CD4-positive, CD25-positive, alpha-beta regulatory T cell (primary cell): ENCODE measurements at regions not wholly inside any gene's neighbourhood (a gene's known extent, or its start where the extent isn't known, plus 50 kb on each side); places are given as distances from the start of the nearest gene placed in this dataset.
"Not testable (repeated sequence)": the region's sequence is repeated elsewhere in the genome, so short reads cannot be mapped to it uniquely, and the experiment has no call there.

Experiments
- ATAC-seq, 2 donors: fragments of 150-1000 bp; cut with Tn5 transposase; one replicate each; pipeline ENCODE4 v1.10.0; 2021; ENCODE audit warnings: low read depth in 2 of 2, moderate number of reproducible peaks in 2 of 2, moderate library complexity in 1 of 2
- DNase-seq, 3 donors: peaks; one replicate each; pipeline versions ENCODE4 v3.0.0 to v3.0.0-alpha.2; 2012 to 2022; ENCODE audit warnings: mixed read lengths in 1 of 3
- H3K27ac ChIP-seq: one replicate; pipeline ENCODE4 v1.7.0; 2013; ENCODE audit warnings: mild to moderate bottlenecking, low read length; ENCODE audit not compliant: insufficient read depth, poor library complexity, severe bottlenecking
- H3K27me3 ChIP-seq: one replicate; pipeline ENCODE4 v1.7.0; 2013; ENCODE audit warnings: low read length; ENCODE audit not compliant: control insufficient read depth, insufficient read depth
- H3K36me3 ChIP-seq: one replicate; pipeline ENCODE4 v1.7.0; 2013; ENCODE audit warnings: mild to moderate bottlenecking, low read length, moderate library complexity; ENCODE audit not compliant: control insufficient read depth, insufficient read depth
- H3K4me1 ChIP-seq: 2 replicates; pipeline ENCODE4 v1.7.0; 2013; ENCODE audit warnings: mild to moderate bottlenecking, low read length; ENCODE audit not compliant: insufficient read depth, control insufficient read depth, poor library complexity, severe bottlenecking
- H3K4me3 ChIP-seq: one replicate; pipeline ENCODE4 v1.7.0; 2013; ENCODE audit warnings: low read depth, mild to moderate bottlenecking, low read length, moderate library complexity
- H3K9me3 ChIP-seq, 2 experiments: 1 replicate in 1 of 2; 2 replicates in 1 of 2; pipeline ENCODE4 v1.7.0; 2013; ENCODE audit warnings: low read length in 2 of 2, mild to moderate bottlenecking in 1 of 2, moderate library complexity in 1 of 2; ENCODE audit not compliant: control insufficient read depth in 2 of 2
- H3K27ac Mint-ChIP-seq, 3 donors: one replicate each; pipeline ENCODE4 v1.8.0; 2020 to 2022; ENCODE audit warnings: mild to moderate bottlenecking in 3 of 3, mixed read lengths in 3 of 3, moderate library complexity in 2 of 3
- H3K27me3 Mint-ChIP-seq: one replicate; pipeline ENCODE4 v1.8.0; 2022; ENCODE audit warnings: mild to moderate bottlenecking, mixed read lengths
- H3K36me3 Mint-ChIP-seq: one replicate; pipeline ENCODE4 v1.8.0; 2020; ENCODE audit warnings: mixed read lengths
- H3K4me1 Mint-ChIP-seq, 4 donors: one replicate each; pipeline ENCODE4 v1.8.0; 2020 to 2022; ENCODE audit warnings: mixed read lengths in 4 of 4, mild to moderate bottlenecking in 1 of 4
- H3K4me3 Mint-ChIP-seq, 4 donors: one replicate each; pipeline ENCODE4 v1.8.0; 2020 to 2022; ENCODE audit warnings: mild to moderate bottlenecking in 4 of 4, mixed read lengths in 4 of 4, moderate library complexity in 3 of 4
- H3K9me3 Mint-ChIP-seq, 7 donors: one replicate each; pipeline ENCODE4 v1.8.0; 2020 to 2022; ENCODE audit warnings: mixed read lengths in 7 of 7, mild to moderate bottlenecking in 3 of 7, moderate library complexity in 2 of 7

DNA sequence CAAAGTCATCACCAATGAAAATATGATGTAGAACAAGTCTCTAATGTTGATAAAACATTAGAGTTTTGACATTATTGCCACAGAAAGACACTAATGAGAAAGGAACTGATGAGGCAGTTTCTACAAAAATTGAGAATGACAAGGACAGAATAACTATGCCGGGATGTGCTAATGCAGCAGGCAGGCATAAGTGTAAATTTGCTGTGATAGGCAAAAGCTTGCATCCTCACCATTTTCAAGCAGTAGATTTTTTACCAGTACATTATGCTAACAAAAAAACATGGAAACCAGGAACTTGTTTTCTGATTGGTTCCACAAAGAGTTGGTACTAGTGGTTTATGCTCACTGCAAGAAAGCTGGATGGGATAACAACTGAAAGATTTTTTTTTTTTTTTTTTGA lies 715.5 kb upstream of the LRRTM4 start:
- H3K4me3 Mint-ChIP-seq: no peak overlapping the region

DNA sequence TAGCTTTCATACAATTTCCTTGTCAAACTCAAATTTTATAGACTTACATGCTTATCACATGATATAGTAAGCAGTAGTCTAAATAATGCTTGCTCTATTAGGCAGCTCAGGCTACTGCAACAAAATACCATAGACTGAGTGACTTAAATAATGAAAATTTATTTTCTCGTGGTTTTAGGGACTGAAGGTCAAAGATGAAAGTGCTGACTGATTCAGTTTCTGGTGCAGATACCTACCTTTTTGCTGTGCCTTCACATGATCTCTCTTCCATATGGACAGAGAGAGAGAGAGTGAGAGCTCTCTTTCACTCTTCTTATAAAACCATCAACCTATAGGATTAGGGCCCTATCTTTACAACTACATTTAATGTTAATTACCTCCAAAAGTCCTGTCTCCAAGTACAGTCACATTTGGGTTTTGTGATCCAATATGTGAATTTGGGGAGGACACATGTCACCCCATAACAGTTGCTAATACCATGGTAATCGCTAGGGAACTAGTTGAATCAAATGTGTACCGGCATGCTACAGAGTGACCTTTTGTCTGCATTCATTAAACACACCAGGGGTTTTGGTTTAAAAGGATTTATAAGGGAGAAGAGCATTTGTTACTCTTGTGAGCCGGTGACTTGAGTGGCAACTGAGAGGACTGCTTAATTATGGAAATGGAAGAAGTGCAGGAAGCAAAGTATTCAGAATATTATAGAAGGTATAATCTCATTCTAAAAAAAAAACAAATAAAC lies 723.4 kb upstream of the LRRTM4 start:
- Histone ChIP-seq H3K9me3 (no peaks in the 10 kb centered on the region), H3K36me3 (no peaks in the 10 kb centered on the region), H3K27ac (no peak overlapping the region), H3K27me3 (no peaks in the 10 kb centered on the region), H3K4me1 (no peaks in the 10 kb centered on the region), H3K4me3 (no peak overlapping the region)
- ATAC-seq: no peak
- H3K4me1 Mint-ChIP-seq: no peaks in the 10 kb centered on the region
- no peaks in the 10 kb centered on the region for H3K27me3 Mint-ChIP-seq
- peaks cover 0 to 27% (median 5%) of the 10 kb centered on the region in 7 donors for H3K9me3 Mint-ChIP-seq
- H3K4me3 Mint-ChIP-seq: peak overlapping the region in 1 of 4 donors; percentile 58
- no peaks in the 10 kb centered on the region for H3K36me3 Mint-ChIP-seq
- no peak overlapping the region for H3K27ac Mint-ChIP-seq
- no peak for DNase-seq

More for the DNA sequence above, 715.5 kb upstream of the LRRTM4 start:
- ATAC-seq: no peak
- Histone ChIP-seq H3K27ac (no peak overlapping the region), H3K4me1 (no peaks in the 10 kb centered on the region), H3K27me3 (no peaks in the 10 kb centered on the region), H3K36me3 (no peaks in the 10 kb centered on the region), H3K9me3 (peaks cover 0 to 2% of the 10 kb centered on the region in 2 experiments), H3K4me3 (no peak overlapping the region)
- H3K4me1 Mint-ChIP-seq: no peaks in the 10 kb centered on the region
- no peak overlapping the region for H3K27ac Mint-ChIP-seq
- peaks cover 0 to 23% (median 6%) of the 10 kb centered on the region in 7 donors for H3K9me3 Mint-ChIP-seq
- no peak for DNase-seq
- H3K36me3 Mint-ChIP-seq: no peaks in the 10 kb centered on the region
- no peaks in the 10 kb centered on the region for H3K27me3 Mint-ChIP-seq

DNA sequence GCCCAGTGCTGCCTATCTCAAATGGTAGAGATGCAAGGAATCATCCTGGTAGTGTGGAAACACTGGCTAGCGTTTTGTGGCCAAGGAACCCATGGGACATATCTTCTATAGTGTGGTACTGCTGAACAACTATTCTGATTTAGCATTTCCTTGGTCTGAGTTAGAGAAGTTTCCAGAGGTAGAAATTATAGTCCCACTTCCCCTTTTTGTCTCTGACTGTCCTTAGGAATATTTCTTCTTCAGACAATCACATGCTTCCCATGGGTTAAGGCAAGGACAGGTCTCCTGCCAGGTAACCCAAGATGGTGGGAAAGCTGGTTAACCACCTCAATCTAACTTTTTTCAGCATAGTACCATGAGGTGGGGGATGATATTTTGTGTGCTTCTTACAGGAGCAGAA lies 729.5 kb upstream of the LRRTM4 start:
- H3K9me3 ChIP-seq: peaks cover 0 to 14% of the 10 kb centered on the region in 2 experiments
- no peaks in the 10 kb centered on the region for H3K36me3 ChIP-seq
- no peaks in the 10 kb centered on the region for H3K27me3 ChIP-seq
- no peaks in the 10 kb centered on the region for H3K4me1 ChIP-seq
- no peaks in the 10 kb centered on the region for H3K27me3 Mint-ChIP-seq
- no peak for ATAC-seq
- H3K4me3 Mint-ChIP-seq: no peak overlapping the region
- H3K9me3 Mint-ChIP-seq: peaks cover 0 to 30% (median 7%) of the 10 kb centered on the region in 7 donors
- H3K27ac Mint-ChIP-seq: no peak overlapping the region
- no peaks in the 10 kb centered on the region for H3K4me1 Mint-ChIP-seq
- no peaks in the 10 kb centered on the region for H3K36me3 Mint-ChIP-seq
- H3K27ac ChIP-seq: no peak overlapping the region
- no peak for DNase-seq
- H3K4me3 ChIP-seq: no peak overlapping the region

DNA sequence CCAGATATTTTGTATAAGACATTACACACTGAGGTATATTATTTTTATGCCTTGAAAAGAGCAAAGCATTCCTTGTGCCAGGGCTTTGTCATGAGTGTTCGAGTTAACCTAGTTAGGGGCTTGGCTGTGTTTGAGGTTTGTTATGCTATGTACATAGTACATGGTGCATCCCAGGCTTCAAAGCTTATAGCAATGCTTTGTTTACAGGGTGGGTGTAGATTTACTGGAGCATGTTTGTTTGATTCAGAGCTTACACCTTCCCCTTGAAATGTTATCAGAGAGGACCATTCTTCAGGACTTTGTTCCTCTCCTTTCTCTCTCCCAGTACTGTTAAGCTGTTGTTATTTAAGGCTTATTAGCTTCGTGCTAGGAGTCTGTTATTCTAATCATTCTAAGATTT lies 738.7 kb upstream of the LRRTM4 start:
- Mint-ChIP-seq H3K9me3 (peaks cover 3 to 22% (median 6%) of the 10 kb centered on the region in 7 donors), H3K27me3 (no peaks in the 10 kb centered on the region), H3K4me1 (no peaks in the 10 kb centered on the region), H3K36me3 (no peaks in the 10 kb centered on the region), H3K4me3 (no peak overlapping the region), H3K27ac (no peak overlapping the region)
- Histone ChIP-seq H3K4me1 (no peaks in the 10 kb centered on the region), H3K36me3 (no peaks in the 10 kb centered on the region), H3K27me3 (no peaks in the 10 kb centered on the region), H3K4me3 (no peak overlapping the region), H3K9me3 (peaks cover 2 to 9% of the 10 kb centered on the region in 2 experiments), H3K27ac (no peak overlapping the region)
- ATAC-seq (no peak), DNase-seq (no peak)

DNA sequence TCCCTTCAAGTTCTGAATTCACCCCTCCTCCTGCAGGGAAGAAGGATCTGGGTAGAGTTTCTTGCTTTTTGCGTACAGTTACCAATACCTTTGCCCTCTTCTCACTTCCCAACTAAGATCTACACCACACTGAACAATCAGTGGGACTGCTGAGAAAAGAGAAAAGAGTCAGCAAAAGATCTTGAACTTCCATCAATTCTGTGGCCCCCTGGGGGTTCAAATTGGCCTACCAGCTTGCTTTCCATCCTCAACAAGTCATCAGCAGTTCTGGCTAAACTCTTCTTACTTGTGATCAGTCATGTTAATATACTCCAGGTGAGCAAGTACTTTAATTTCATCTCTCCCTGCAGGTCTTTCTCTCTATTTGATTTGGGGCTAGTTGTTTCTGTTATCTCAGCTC lies 739.3 kb upstream of the LRRTM4 start:
- no peaks in the 10 kb centered on the region for H3K27me3 Mint-ChIP-seq
- H3K9me3 ChIP-seq: peaks cover 2 to 9% of the 10 kb centered on the region in 2 experiments
- no peak overlapping the region for H3K4me3 ChIP-seq
- H3K36me3 ChIP-seq: no peaks in the 10 kb centered on the region
- ATAC-seq: no peak
- H3K27me3 ChIP-seq: no peaks in the 10 kb centered on the region
- H3K4me3 Mint-ChIP-seq: no peak overlapping the region
- H3K27ac Mint-ChIP-seq: no peak overlapping the region
- DNase-seq: no peak
- H3K36me3 Mint-ChIP-seq: no peaks in the 10 kb centered on the region
- no peaks in the 10 kb centered on the region for H3K4me1 Mint-ChIP-seq
- H3K9me3 Mint-ChIP-seq: peaks cover 3 to 22% (median 6%) of the 10 kb centered on the region in 7 donors
- no peak overlapping the region for H3K27ac ChIP-seq
- H3K4me1 ChIP-seq: no peaks in the 10 kb centered on the region

DNA sequence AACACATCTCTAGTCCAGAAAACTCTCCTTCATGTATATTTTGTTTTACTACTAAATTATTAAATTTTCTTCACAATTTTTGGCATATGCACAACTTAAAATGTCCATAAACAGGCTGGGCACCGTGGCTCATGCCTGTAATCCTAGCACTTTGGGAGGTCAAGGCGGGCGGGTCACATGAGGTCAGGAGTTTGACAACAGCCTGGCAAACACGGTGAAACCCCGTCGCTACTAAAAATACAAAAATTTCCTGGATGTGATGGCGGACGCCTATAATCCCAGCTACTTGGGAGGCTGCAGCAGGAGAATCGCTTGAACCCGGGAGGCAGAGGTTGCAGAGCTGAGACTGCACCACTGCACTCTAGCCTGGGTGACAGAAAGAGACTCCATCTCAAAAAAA lies 739.9 kb upstream of the LRRTM4 start:
- not testable (repeated sequence) for DNase-seq, H3K4me1 Mint-ChIP-seq, H3K27ac Mint-ChIP-seq, H3K4me1 ChIP-seq, H3K36me3 ChIP-seq, H3K27me3 ChIP-seq, ATAC-seq, H3K36me3 Mint-ChIP-seq, H3K4me3 Mint-ChIP-seq, H3K27me3 Mint-ChIP-seq, H3K9me3 ChIP-seq, H3K4me3 ChIP-seq, H3K27ac ChIP-seq
- peaks cover 4 to 22% (median 6%) of the 10 kb centered on the region in 7 donors for H3K9me3 Mint-ChIP-seq

DNA sequence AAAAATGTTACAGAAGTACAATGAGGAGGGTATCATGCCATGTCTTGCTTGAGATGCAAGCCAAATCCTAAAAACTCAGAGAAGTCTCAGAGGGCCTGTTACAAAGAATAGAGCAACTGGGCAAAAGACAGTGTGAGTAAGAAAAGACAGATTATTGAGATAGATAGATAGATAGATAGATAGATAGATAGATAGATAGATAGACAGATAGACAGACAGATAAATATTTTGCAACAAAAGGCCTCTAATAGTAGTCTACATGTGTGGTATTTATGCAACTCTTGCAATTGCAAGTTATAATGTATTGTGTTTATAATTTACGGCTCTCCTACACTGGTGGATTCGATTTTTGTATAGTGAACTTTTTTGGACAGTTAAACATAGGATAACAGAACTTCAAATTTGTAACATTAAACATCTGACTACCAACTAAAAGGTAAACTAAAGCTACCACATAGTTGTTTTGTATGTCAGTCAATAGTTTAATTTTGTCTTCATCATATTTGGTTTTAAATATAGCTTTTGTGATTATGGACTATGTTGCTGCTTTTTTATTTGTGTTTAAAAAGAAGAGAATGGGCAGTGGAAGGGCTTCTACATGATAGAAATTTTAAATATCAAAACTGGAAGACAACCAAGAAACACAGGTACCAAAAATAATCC lies 740.7 kb upstream of the LRRTM4 start:
- peaks cover 4 to 22% (median 8%) of the 10 kb centered on the region in 7 donors for H3K9me3 Mint-ChIP-seq
- Histone ChIP-seq H3K27me3 (no peaks in the 10 kb centered on the region), H3K9me3 (peaks cover 2 to 9% of the 10 kb centered on the region in 2 experiments), H3K4me1 (no peaks in the 10 kb centered on the region), H3K4me3 (no peak overlapping the region), H3K27ac (no peak overlapping the region), H3K36me3 (no peaks in the 10 kb centered on the region)
- ATAC-seq (no peak), DNase-seq (no peak)
- no peak overlapping the region for H3K4me3 Mint-ChIP-seq
- H3K27ac Mint-ChIP-seq: no peak overlapping the region
- H3K4me1 Mint-ChIP-seq: no peaks in the 10 kb centered on the region
- H3K27me3 Mint-ChIP-seq: no peaks in the 10 kb centered on the region
- no peaks in the 10 kb centered on the region for H3K36me3 Mint-ChIP-seq

DNA sequence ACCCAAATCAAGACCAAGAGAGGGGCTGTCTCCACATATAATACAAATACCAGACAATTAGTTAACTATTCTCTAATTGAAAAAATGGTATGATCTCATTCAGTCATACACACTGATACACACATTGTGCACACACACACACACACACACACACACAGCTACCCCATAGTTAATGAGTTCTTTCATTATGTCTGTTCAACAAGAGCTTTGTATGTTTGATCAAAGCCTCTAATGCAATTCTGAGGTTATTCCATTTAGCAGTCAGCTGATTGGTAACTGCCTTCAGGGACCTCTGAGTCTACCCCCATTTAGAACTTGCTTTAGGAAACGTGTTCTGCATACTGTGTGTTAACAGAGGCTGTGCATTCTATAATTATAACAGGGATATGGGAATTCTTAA lies 741.4 kb upstream of the LRRTM4 start:
- no peaks in the 10 kb centered on the region for H3K36me3 ChIP-seq
- H3K9me3 Mint-ChIP-seq: peaks cover 4 to 20% (median 8%) of the 10 kb centered on the region in 7 donors
- H3K27me3 Mint-ChIP-seq: no peaks in the 10 kb centered on the region
- H3K4me3 Mint-ChIP-seq: no peak overlapping the region
- no peaks in the 10 kb centered on the region for H3K4me1 ChIP-seq
- peaks cover 2 to 9% of the 10 kb centered on the region in 2 experiments for H3K9me3 ChIP-seq
- H3K27ac Mint-ChIP-seq: no peak overlapping the region
- DNase-seq (no peak), ATAC-seq (no peak)
- H3K4me3 ChIP-seq: no peak overlapping the region
- no peaks in the 10 kb centered on the region for H3K27me3 ChIP-seq
- no peaks in the 10 kb centered on the region for H3K36me3 Mint-ChIP-seq
- H3K4me1 Mint-ChIP-seq: no peaks in the 10 kb centered on the region
- no peak overlapping the region for H3K27ac ChIP-seq
